ENCODE measurements at regions not wholly inside any gene's neighbourhood (a gene's known extent, or its start where the extent isn't known, plus 50 kb on each side); places are given as distances from the start of the nearest gene placed in this dataset.

DNA sequence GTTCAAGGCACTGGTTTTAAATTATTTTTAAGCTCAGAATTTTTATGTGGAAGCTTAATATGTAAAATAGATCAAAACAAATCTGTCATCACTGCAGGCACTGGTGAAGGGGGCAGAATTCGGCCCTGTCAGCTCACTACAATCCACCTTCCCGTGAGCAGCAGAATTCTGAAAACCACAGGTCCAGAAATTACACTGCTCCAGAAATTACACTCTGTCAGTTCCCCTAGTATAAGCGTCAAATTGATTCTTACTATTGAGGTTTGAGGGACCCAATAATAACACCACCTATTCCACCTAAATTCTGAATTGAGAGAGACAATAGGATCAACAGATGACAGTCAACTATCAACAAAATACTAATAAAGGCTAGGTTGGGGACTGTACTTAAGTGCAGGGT lies 245.5 kb downstream of the PHLDA1 start:
- Histone ChIP-seq H4K20me1 (ENCODE audit: insufficient read depth, low read length, poor library complexity, severe bottlenecking) (no peaks in the 10 kb centered on the region), H3F3A (ENCODE audit: low read depth) (peaks cover 4% of the 10 kb centered on the region; the same call in 1 of the 2 replicates), H3K27me3 (ENCODE audit: insufficient read depth, low read length, poor library complexity, severe bottlenecking) (no peaks in the 10 kb centered on the region), H3K4me2 (ENCODE audit: low read depth, low read length, poor library complexity, severe bottlenecking) (no peak overlapping the region), H3K79me2 (ENCODE audit: insufficient read depth, low read length) (no peaks in the 10 kb centered on the region), H3K9ac (ENCODE audit: low read depth, low read length, poor library complexity, severe bottlenecking) (no peak overlapping the region), H3K4me1 (ENCODE audit: insufficient read depth, low read length, poor library complexity, severe bottlenecking) (peaks cover 37% of the 10 kb centered on the region), H3K9me3 (ENCODE audit: insufficient read depth, low read depth, low read length) (no peaks in the 10 kb centered on the region), H3K36me3 (ENCODE audit: insufficient read depth, low read length) (no peaks in the 10 kb centered on the region), H3K4me3 (ENCODE audit: low read length, poor library complexity, severe bottlenecking) (no peak overlapping the region), H3K9me2 (replicated peaks; ENCODE audit: low read depth, low read length) (no peaks in the 10 kb centered on the region), H2AFZ (ENCODE audit: low read length) (no peak overlapping the region)
- TF ChIP-seq, protein P1, sequence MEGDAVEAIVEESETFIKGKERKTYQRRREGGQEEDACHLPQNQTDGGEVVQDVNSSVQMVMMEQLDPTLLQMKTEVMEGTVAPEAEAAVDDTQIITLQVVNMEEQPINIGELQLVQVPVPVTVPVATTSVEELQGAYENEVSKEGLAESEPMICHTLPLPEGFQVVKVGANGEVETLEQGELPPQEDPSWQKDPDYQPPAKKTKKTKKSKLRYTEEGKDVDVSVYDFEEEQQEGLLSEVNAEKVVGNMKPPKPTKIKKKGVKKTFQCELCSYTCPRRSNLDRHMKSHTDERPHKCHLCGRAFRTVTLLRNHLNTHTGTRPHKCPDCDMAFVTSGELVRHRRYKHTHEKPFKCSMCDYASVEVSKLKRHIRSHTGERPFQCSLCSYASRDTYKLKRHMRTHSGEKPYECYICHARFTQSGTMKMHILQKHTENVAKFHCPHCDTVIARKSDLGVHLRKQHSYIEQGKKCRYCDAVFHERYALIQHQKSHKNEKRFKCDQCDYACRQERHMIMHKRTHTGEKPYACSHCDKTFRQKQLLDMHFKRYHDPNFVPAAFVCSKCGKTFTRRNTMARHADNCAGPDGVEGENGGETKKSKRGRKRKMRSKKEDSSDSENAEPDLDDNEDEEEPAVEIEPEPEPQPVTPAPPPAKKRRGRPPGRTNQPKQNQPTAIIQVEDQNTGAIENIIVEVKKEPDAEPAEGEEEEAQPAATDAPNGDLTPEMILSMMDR (conservative IDR thresholded peaks at IDR 0.05; ENCODE audit: low read length): no peak
- TF ChIP-seq EZH2phosphoT487 (IDR thresholded peaks at IDR 0.05; ENCODE audit: borderline replicate concordance): no peak

DNA sequence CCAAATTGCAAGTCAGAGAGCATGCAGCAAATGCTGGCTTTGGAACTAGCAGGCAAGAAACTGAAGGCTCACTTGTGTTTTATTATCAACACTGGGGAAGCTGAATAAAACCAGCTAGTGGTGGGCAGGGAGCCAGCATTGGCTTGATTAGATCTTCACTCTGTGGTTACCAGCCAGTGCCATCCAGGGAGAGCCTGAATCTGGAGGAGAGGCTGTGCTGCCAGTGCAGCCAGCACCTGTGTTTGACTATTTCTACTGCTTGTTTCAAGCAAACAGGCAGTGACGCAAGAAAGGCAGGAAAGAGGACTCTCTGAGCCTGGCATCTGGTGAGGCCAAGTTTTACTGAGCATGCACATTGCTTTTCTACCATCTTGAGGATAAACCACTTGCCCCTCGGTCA lies 247.0 kb downstream of the PHLDA1 start:
- Histone ChIP-seq H3K4me2 (ENCODE audit: low read depth, low read length, poor library complexity, severe bottlenecking) (peak overlapping the region; percentile 58), H3K9ac (ENCODE audit: low read depth, low read length, poor library complexity, severe bottlenecking) (peak overlapping the region; percentile 53), H3F3A (ENCODE audit: low read depth) (peaks cover 4% of the 10 kb centered on the region; the same call in 1 of the 2 replicates), H3K9me2 (replicated peaks; ENCODE audit: low read depth, low read length) (no peaks in the 10 kb centered on the region), H4K20me1 (ENCODE audit: insufficient read depth, low read length, poor library complexity, severe bottlenecking) (no peaks in the 10 kb centered on the region), H2AFZ (ENCODE audit: low read length) (peak overlapping the region; percentile 68), H3K9me3 (ENCODE audit: insufficient read depth, low read depth, low read length) (no peaks in the 10 kb centered on the region), H3K27me3 (ENCODE audit: insufficient read depth, low read length, poor library complexity, severe bottlenecking) (no peaks in the 10 kb centered on the region), H3K79me2 (ENCODE audit: insufficient read depth, low read length) (no peaks in the 10 kb centered on the region), H3K36me3 (ENCODE audit: insufficient read depth, low read length) (no peaks in the 10 kb centered on the region), H3K4me1 (ENCODE audit: insufficient read depth, low read length, poor library complexity, severe bottlenecking) (peaks cover 39% of the 10 kb centered on the region), H3K4me3 (ENCODE audit: low read length, poor library complexity, severe bottlenecking) (peak overlapping the region; percentile 42)
- TF ChIP-seq, protein P1 (conservative IDR thresholded peaks at IDR 0.05; ENCODE audit: low read length): no peak
- no peak for TF ChIP-seq EZH2phosphoT487 (IDR thresholded peaks at IDR 0.05; ENCODE audit: borderline replicate concordance)

DNA sequence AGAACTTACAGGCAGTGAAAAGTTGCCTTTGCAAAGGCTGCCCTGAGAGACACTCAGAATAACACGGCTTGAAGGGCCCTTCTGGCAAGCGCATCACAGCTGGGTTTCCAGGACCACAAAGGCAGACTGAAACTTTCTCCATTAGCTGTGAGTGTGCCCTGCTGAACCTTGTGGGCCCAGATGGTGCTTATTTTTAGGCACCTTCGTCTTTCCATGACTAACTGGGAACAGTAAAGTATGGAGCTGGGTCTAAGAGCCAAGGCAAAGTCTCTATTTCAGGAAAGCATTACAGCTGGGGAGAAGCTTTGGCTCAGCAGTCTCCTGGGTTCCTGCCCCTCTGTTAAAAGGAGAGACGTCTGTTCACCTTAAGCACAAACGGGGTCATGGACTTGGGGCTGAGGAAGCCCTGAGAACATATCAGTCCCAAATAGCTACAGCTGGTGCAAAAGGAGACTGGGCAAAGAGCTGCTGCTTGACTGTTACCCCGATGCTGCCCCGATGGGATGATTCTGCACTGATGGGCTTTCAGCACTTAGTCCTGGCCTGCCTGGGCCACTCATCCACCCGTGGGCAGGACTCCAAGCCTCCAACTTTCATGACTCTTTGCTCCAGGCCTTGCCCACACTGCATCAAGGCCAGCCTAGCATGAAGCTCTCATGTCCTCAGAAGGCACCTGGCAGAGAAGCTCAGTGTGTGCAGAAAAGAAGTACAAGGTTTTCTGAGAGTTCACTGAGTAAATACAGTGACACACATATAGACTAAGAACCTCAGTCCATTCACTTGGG lies 248.3 kb downstream of the PHLDA1 start:
- TF ChIP-seq, protein P1 (conservative IDR thresholded peaks at IDR 0.05; ENCODE audit: low read length): no peak
- no peak for TF ChIP-seq EZH2phosphoT487 (IDR thresholded peaks at IDR 0.05; ENCODE audit: borderline replicate concordance)
- Histone ChIP-seq H3K9me2 (replicated peaks; ENCODE audit: low read depth, low read length) (no peaks in the 10 kb centered on the region), H3K9ac (ENCODE audit: low read depth, low read length, poor library complexity, severe bottlenecking) (no peak overlapping the region), H3K4me2 (ENCODE audit: low read depth, low read length, poor library complexity, severe bottlenecking) (peak overlapping the region; percentile 58), H3K9me3 (ENCODE audit: insufficient read depth, low read depth, low read length) (no peaks in the 10 kb centered on the region), H3F3A (ENCODE audit: low read depth) (peaks cover 4% of the 10 kb centered on the region; the same call in 1 of the 2 replicates), H3K4me3 (ENCODE audit: low read length, poor library complexity, severe bottlenecking) (no peak overlapping the region), H3K27me3 (ENCODE audit: insufficient read depth, low read length, poor library complexity, severe bottlenecking) (no peaks in the 10 kb centered on the region), H4K20me1 (ENCODE audit: insufficient read depth, low read length, poor library complexity, severe bottlenecking) (no peaks in the 10 kb centered on the region), H3K79me2 (ENCODE audit: insufficient read depth, low read length) (no peaks in the 10 kb centered on the region), H2AFZ (ENCODE audit: low read length) (peak overlapping the region; percentile 65; the same call in 1 of the 2 replicates), H3K36me3 (ENCODE audit: insufficient read depth, low read length) (no peaks in the 10 kb centered on the region), H3K4me1 (ENCODE audit: insufficient read depth, low read length, poor library complexity, severe bottlenecking) (peaks cover 42% of the 10 kb centered on the region)

All from Loucy (cell line).